AG20443 (cell line): ENCODE measurements at regions not wholly inside any gene's neighbourhood (a gene's known extent, or its start where the extent isn't known, plus 50 kb on each side); places are given as distances from the start of the nearest gene placed in this dataset.

Experiments
- DNase-seq: peaks from one replicate; pipeline ENCODE4 v3.0.0; 2012; ENCODE audit warnings: low spot score, mixed read lengths

DNA sequence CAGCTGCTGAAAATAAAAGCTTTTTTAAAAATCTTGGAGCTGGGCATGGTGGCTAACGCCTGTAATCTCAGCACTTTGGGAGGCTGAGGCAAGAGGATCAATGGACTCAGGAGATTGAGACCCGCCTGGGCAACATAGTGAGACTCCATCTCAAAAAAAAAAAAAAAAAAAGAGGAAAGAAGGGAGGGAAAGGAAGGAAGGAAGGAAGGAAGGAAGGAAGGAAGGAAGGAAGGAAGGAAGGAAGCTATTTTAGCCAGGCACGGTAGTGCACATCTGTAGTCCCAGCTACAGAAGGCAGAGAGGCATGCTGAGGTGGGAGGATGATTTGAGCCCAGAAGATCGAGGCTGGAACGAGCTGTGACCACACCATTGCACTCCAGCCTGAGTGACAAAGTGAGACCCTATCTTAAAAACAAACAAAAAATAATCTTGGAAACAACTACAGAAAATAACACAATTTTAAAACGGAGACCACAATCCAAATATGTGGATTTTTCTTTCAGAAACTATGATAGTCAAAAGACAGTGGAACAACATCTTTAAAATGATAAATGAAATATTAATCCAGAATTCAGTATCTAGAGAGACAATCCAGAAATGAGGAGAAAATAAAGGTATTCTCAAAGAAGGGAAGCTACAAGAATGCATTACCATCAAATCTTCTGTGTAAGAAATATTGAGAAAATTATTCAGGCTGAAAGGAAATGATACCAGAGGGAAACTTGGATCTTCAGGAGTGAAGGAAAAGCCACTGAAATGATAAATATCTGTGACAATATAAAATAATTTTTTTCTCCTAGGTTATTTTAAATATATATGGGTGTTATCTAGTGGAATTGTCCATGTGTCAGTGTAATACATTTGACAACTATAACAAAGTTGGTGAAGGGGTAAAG is 182.0 kb downstream of the GPX5 start:
- DNase-seq, result no peak

- DNase-seq, result no peak
Observed at GRCh38 chr6:28709478-28710349, 184.0 kb downstream of the GPX5 start.

DNA sequence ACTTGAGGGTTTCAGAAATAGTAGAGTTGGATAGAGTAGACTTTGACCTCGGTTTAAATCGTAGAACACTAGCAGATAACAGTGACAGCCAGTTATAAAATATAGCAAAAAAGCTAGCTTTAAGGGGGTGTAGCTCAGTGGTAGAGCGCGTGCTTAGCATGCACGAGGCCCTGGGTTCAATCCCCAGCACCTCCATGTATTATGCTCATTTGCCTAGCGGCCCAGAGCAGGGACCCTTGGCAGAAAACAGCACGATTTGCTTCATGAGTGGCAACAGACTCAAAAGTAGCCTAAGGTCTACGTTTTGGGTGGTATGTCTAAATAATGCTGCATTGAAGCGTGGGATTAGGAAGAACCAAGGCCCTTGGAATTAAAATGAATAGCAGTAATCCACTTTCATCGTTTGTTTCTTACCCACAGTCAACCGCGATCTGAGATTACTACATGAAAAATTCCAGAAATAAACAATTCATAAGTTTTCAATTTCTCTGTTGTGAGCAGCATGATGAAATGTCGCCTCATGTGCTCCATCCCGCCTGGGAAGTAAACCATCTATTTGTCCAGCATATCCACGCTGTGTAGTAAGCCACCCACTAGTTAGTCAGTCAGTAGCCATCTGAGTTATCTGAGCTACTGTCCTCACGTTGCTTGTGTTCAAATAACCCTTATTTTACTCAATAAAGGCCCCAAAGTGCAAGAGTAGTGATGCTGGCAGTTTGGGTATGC is 184.9 kb downstream of the GPX5 start:
- DNase-seq, result no peak

DNA sequence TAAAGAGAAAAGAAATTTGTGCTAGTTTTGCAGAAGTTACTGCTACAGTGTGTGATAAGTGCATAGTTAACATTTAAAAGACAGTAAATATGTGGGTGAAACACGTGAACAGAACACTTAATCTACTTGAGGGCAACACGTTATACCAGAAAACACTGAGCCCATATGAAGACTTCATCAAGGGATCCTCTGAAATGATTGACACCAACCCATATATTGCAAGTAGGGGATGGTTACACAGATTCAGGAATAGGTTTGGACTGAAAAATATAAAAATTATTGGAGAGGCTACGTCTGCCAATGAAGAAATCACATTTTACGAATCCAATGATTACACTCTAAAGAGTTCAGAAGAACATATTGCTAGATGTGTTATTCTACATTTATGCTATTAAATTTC is 185.6 kb downstream of the GPX5 start:
- no peak for DNase-seq

DNA sequence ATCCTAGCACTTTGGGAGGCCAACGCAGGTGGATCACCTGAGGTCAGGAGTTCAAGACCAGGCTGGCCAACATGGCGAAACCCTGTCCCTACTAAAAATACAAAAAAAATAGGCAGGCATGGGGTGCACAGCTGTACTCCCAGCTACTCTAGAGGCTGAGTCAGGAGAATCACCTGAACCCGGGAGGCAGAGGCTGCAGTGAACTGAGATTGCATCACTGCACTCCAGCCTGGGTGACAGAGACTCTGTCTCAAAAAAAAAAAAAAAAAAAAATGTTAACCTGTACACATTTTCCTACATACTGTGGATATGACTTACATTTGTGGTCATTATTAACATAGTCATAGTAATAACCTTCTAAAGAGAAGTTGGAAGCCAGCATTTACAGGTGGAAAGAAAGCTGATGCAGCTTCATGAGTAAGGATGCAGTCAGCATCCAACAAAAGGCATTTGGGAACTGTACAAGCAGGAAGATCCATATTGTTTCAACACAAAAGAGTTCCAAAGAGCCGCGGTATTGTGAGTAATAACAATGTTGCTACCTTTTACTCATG is 186.2 kb downstream of the GPX5 start:
- no peak for DNase-seq

- DNase-seq, result no peak
Observed at GRCh38 chr6:28712982-28713381, 187.3 kb downstream of the GPX5 start.

DNA sequence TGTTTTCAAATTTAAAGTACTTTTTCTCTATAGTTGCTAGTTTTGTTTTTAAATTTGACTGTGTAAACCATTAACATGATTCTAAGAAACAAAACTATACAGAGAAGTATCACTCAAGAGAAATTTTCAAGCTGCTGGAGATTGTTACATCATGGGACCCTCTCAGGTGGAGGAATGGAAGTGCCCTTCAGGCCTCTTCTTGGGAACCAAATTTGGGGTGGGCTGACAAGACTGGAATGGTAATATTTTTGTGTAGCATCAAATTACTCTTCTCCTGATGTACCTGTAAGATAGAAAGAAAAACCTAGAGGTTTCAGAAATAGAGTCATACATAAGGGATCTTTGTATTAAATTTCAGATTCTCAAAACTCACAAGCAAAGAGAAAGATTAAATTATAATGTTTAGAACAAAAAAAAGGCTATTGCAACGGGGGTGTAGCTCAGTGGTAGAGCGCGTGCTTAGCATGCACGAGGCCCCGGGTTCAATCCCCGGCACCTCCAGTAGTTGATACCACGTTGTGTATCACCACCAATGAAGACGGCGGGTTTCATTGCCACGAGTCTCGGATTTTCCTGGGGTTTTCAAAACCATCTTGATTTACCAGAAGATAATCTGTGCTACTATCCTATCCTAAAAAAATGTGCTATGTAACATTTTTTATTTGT is 193.7 kb downstream of the GPX5 start:
- no peak for DNase-seq

DNA sequence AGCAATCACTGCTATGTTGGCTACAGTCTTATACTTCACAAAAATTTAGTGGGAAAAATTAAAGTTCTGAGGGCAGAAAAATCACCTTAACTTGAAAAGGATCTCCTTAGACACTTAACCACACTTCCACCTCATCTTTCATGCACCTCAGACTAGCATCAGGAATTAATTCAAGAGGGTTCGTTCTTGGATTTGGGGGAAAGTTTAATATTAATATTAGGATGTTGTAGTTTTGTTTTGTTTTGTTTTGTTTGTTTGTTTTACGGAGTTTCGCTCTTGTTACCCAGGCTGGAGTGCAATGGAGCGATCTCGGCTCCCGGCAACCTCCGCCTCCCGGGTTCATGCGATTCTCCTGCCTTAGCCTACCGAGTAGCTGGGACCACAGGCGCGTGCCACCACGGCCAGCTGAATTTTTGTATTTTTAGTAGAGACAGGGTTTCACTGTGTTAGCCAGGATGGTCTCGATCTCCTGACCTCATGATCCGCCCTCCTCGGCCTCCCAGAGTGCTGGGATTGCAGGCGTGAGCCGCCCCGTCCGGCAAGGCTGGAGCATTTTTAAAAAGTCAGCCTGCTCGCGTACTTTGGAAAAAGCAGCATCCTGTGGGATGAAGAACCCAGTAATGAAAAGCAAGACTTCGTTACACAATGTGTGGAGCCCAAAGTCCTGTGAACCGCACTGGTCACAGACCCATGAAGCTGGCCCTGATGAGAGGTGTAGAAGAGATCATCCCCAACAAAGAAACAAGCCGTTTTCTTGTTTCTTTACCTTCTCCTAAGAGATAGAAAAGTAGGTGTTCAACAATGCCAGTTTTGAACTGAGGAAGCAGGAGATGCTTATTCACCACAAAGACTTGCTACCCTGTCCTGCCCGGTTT is 194.9 kb downstream of the GPX5 start:
- no peak for DNase-seq

DNA sequence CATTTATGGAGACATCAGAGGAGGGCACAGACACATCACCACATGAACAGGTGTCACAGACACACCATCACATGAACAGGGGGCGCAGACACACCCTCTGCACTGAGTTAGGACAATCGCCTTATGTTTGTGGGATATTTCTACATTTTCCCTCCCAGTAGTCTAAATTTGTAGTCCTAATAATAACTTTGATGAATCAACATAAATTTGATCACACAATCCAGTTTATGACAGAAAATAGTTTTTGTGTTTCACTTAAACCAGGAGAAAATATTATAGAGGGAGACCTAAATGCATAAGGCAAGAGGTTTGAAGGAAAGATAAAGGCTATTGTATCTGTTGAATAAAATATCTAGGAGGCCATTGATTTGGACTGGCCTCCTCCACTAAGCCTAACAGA is 195.7 kb downstream of the GPX5 start:
- DNase-seq, result no peak

DNA sequence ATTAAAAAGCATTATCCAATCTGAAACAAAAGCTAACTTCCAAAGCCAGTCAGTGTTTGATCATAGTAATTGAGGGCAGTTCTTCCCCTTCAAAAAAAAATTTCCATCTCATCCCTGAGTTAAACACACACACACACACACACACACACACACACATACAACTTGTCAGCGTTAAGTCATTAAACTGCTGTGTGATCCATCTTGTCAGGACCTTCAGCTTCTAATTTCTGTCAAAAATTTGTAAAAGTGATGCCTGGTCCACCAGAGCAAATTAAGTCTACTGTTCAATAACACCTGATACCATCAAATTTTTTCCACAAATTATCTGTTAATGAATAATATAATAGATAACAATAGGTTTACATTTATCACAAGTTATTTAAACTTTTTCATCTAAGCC is 198.7 kb downstream of the GPX5 start:
- no peak for DNase-seq

DNA sequence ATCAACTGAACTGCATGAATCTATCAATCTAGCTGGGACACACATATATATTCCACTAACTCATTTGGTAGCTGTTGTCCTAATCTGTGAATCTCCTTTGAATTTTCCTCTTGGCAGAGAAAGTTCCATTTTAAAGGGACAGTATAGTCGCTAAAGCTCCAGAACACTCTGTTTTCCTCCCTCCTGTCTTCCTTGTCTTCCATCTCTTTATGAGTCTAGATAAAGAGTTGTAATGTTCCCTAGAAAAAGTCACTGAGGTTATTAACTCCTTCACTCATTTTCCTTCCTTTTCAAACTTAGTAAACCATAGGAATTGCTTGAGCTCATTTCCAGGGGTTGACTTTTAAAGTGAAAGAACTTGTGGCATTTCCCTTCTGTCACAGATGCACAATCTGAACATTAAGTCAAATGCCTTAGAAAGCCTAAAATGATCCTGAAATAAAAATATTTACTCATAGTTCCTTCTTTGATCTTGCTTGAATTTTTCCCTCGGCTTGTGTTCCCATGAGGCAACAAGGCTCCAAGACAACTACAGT is 198.4 kb downstream of the TRIM27 start:
- no peak for DNase-seq

- DNase-seq, result no peak
Observed at GRCh38 chr6:28725890-28726348, 197.9 kb downstream of the TRIM27 start.

- DNase-seq, result no peak
Observed at GRCh38 chr6:28726569-28727309, 197.0 kb downstream of the TRIM27 start.

DNA sequence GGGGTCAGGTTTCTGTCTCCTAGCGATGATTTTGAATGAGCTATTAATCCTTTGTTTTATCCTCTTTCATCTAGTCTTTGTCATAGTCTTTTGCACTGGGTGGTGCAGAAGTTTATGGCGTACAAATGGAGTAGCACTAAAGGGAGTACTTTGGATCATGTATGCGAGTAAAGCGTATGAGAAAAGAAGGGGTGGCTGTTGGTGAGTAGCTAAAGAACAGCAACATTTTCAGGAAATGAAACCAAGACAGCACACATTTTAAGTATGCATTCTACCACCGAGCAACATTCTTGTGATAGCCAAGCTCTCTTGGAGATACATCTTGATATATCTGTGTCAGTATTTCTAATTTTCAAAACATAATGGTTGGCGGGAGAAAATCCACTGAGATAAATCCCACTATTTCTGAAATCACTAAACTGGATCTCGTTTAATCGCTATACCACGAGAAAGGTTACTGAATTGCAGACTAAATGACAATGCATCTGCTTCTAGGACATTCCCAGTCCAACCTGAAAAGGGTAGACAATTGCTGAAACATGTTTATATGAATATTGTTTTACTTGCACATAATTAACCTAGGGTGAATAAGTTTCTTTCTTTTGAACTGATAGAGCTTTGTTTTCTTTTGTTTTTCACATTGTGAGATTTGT is 196.1 kb downstream of the TRIM27 start:
- DNase-seq, result no peak

GRCh38 chr6:28729501-28730402 is 194.0 kb downstream of the TRIM27 start:
- DNase-seq, result no peak

DNA sequence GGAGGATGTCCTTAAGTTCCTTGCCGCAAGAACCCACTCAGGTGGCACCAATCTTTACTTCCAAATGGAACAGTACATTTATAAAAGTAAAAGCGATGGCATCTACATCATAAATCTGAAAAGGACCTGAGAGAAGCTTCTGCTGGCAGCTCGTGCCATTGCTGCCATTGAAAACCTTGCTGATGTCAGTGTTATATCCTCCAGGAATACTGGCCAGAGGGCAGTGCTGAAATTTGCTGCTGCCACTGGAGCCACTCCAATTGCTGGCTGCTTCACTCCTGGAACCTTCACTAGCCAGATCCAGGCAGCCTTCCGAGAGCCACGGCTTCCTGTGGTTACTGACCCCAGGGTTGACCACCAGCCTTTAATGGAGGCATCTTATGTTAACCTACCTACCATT is 191.7 kb downstream of the TRIM27 start:
- DNase-seq, result no peak

- DNase-seq, result no peak
Observed at GRCh38 chr6:28734443-28734959, 189.3 kb downstream of the TRIM27 start.

DNA sequence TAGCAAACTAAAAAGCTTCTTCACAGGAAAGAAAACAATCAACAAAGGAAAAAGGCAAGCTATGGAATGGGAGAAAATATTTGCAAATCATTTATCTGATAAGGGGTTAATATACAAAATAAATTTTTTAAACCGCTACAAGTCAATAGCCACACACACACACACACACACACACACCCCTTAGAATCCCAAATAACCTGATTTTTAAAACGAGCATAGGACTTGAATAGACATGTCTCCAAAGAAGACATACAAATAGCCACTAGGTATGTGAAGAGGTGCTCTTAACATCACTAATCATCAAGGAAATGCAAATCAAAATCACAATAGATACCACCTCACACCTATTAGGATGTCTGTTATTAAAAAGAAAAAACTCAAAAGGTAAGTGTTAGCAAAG is 187.7 kb downstream of the TRIM27 start:
- DNase-seq, result no peak
